HG02943 (cell line): ENCODE measurements at regions not wholly inside any gene's neighbourhood (a gene's known extent, or its start where the extent isn't known, plus 50 kb on each side); places are given as distances from the start of the nearest gene placed in this dataset.

Experiments used
- ATAC-seq: cut with Tn5 transposase; IDR thresholded peaks from one replicate; pipeline ENCODE4 v1.9.1; 2021; ENCODE audit warnings: mild to moderate bottlenecking, low read depth, moderate library complexity; ENCODE audit not compliant: unreplicated experiment

DNA sequence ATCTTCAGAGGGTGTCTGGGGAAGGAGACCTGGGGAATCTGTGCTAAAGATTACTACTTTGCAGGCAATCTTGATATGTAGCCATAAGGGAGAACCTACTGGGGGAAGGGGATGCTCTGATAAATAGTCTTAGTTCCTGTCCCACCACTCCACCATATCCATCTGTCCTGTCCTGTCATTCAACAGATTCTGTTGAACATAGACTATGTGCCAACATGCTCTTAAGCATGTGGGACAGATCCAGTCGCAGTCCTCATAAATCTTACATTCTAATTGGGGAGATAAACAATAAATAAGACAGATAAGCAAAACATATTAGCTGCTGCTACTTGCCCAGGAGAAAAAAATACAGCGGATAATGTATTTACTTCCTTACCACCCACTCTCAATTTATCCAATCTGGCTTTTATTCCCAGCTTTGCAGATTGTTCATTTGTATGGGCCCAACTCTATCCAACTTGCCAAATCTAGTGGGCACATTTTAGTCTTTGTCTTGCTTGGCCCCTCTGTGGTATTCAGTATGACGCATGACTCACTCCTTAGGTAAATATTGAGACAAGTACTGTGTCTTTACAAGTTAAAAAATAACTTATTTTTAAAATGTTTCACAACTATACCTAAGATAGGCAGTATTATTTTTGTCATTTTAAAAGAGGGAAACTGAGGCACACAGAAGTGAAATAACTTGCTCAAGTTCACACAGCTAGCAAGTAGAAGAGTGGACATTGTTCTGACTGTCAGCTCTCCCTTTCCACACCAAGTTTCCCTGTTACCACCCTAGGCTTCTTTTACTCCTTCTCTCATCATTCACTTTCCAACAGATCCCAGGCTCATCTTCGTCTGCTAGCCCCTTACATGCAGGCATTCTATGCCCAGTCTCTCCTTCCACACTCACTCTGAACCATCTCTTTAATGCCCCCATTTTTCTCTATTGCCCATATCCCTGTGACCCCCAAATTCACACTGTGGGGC, 133.6 kb upstream of the SESN3 start:
- no peak for ATAC-seq

DNA sequence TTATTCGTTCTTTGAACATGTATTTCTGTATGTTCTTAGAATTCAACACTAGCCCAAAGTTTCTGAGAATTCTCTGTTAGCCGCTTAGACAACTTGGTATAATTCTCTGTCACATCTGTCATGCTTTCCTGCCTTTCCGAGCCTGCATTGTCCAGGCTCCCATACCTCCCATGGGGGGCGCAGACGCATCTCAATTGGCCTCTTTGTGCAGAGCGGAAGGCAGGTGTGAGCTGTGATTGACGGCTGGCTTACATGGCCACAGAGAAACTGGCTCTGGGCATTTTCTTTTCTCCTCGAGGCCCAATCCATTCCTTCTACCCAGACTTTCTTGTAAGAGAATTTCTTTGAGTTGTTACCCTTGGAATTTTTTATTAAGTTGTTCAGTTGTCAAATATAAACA, 132.7 kb upstream of the SESN3 start:
- no peak for ATAC-seq

DNA sequence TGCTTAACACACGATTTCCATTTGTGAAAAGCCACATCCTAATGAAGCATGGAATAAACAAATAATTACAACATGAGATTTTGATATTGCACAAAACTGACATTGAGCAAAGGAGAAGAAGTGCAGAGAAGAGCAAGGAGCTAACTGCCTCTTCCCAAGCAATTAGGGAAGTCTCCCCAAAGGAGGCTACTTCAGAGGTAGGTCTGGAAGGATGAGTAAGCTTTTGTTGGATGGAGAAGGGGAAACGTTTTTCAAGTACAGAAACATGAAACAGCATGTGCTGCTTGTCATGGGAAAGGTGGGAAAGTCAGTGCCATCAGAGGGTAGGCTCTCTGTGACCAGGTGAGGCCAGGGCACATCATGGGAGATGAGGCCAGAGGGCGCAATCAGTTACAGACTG, 132.2 kb upstream of the SESN3 start:
- ATAC-seq, result no peak

DNA sequence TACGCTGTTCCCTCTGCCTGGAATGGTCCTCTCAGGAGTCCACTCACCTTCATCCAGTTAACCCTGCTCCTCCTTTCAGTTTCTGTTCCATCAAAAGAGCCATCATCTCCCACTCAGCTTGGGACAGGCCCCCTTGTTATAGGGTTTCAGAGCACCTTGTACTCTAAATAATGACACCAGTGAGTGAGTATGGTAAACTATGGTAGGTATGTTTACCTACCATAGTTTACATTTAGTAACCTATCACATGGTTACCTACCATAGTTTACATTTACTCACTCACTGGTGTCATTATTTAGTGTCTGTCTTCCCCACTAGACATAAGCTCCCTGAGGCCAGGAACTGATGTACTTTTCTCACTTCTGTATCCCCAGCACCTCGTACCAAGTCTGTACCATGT, 130.2 kb upstream of the SESN3 start:
- no peak for ATAC-seq

DNA sequence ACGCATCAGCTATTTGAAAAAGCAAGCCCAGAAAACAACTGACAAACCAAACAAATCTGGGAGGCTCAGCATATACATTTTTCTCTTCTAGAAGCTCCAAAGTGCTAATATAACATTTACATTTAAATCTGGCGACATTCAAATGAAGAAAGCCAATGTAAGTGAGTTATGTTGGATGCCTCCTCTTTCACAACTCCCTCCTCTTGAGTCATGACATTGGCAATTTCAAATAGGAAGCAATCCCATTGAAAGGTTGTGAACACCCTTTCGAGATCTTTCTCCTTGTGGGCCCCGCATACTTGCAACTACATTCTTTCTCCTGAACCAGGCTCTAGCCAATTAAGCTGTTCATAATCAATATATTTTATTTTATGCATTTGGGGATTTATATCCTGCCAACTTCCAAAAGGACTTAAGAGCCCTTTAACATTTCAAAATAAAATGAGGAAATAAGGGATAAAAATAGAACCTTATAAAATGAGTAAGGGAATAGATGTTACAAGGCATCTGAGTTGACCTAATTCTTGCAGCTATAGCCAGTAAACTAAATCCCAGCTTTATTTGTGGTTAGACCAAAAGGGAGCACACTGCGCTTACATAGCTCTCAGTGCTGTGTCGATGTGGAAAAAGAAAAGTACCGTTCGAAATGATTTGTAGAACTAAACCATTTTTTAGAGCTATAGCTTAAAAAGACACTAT, 129.5 kb upstream of the SESN3 start:
- no peak for ATAC-seq

DNA sequence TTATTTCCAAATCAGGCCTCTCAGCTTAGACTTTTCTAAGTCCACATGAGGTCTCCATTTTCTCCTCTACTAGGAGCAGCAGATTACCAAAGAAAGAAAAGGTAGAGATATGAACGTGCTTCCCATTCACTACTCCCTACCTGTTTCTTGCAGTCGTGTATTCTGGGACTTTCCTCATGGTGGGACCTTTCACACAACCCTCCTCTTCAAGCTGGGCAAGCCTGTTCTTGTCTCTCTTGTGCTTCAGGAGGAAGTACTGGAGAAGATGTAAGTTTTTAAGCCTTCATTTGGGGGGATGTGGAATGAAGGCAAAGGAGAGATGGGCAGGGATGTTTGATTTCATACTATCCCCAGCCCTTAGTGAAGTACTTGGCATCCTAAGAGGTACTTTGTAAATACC, 128.8 kb upstream of the SESN3 start:
- no peak for ATAC-seq

DNA sequence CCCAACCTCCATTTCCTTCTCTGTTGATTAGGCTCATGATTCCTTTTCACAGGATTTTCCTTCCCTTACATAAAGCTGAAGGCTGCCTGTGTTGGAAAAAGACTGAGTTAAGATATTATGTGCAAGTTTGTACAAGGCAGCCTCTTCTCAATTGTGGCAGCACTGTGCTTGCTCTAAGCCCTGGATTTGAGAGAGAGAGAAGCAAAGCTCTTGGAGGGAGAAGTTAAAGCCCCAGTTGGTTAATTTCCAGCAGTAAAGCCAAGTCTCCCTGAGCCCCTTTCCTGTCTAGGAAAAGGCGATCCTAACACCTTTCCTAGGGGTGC, 128.3 kb upstream of the SESN3 start:
- no peak for ATAC-seq

DNA sequence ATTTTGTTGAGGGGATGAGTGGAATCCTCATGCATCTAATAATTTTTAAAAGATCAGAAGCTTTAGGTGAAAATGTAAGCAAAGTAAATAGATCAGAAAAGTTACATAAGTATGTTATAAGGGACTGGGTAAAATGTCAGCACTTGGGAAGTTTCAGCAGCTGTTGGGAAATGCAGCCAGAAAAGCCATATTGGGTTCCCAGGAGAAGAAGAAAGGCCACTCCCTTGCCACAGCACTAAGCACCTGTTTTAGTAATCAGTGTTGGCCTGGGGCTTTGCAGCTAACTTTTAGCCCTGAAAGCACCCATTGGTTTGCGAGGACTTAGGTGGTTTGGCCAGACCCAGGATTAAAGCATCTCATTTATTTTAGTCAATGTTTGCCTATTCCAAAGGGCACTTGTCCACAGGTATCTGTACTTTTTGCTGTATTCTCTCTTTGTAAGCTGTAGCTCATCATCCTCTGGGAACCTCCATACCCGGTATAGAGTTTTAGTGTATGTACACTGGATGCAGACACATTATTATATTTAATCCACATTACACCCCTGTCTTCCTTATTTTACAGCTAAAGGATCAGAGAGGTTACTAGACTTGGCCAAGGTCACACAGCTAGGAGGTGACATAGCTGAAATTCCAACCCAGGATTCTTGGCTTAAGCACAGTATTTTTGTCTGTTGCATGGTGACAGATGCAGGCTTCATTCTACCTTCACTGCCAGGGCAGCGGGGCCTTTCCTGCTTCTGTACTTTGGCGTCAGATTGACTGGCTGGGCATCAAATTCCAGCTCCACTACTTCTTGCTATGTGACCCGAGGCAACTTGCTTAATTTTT, 127.7 kb upstream of the SESN3 start:
- ATAC-seq, result no peak

DNA sequence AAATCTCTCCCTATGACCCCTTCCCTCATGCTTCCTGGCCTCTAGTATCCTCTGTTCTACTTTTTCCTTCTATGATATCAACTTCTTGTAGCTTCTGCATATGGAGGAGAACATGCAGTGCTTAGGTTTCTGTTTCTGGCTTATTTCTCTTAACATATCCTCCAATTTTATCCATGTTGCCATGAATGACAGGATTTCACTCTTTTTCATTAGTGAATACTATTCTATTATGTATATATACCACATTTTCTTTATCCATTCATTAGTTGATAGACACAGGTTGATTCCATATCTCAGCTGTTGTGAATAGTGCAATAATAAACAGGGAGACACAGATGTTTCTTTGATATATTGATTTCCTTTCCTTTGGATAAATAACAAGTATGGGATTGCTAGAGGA, 123.3 kb upstream of the SESN3 start:
- ATAC-seq, result no peak

DNA sequence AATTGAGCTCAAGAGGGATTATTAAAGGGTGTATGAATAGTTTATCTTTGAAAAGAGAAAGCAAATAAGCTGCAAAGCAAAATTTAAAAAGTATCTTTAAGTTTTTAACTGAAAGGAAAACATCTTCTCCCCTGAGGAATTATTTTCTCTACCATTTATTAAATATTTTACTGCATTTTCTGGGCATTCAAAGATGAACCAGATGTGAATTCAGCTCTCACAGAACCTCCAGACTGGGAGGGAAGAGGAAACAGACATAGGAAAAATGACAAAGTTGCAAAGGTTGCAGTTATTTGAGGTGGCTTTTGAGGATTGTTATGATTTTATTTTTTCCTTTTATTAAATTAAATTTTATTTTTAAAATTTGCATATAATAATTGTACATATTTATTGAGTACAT, 122.7 kb upstream of the SESN3 start:
- no peak for ATAC-seq

DNA sequence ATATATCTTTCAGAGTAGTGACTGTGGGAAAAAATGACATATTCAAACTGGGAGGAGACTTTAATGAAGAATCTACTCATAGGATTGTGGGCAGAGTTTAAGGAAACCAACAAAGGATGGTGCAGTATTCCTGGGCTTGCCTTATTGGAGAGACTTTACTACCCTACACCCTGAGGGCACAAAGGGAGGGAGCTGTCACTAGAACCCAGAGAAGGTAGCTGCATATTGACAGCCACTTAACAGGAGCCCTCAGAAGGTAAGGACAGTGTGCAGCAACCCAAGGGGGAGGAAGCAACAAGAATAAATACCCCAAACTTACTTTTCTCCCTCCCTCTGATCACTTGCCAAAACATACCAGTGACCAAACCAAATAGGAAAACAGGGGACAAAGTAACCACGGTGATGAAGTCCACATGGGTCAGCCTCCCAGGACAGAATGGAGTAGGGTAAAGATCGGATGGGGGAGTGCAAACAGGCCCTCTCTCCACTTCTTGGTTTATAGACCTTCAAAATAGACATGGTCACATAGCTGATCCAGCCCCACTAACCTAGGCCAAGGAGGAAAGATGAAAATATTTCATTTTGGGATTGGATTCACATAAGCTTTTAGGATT, 121.8 kb upstream of the SESN3 start:
- no peak for ATAC-seq

DNA sequence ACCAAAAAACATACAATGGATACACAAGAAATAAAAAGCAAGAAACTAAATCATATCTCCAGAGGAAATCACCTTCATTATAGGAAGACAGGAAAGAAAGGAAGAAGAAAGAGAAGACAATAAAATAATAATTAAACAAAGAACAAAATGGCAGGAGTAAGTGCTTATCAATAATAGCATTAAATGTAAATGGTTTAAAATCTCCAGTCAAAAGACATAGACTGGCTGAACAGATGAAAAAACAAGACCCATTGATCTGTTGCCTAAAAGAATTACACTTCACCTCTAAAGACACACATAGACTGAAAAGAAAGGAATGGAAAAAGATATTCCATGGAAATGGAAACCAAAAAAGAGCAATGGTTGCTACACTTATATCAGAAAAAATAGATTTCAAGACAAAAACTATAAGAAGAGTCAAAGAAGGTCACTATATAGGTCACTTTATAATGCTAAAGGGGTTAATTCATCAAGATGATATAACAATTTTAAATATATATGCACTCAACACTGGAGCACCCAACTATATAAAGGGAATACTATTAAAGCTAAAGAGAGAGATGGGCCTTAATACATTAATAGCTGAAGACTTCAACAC, 118.4 kb upstream of the SESN3 start:
- no peak for ATAC-seq

DNA sequence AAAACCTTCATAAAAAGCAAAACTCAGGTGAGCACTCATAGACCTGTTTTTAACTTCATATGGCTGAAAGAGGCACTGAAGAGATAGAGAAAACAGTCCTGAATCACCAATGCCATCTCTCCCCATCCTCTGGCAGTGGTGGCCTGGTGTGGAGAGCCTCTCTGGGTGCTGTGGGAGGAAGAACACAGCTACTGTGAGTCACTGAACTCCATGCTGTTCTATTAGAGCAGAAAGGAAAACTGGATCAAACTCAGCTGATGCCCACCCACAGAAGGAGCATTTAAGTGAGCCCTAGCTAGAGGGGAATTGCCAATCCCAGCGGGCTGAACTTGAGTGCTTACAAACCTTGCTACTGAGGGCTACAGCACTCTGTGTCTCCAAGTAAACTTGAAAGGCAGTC, 115.3 kb upstream of the SESN3 start:
- ATAC-seq, result no peak

DNA sequence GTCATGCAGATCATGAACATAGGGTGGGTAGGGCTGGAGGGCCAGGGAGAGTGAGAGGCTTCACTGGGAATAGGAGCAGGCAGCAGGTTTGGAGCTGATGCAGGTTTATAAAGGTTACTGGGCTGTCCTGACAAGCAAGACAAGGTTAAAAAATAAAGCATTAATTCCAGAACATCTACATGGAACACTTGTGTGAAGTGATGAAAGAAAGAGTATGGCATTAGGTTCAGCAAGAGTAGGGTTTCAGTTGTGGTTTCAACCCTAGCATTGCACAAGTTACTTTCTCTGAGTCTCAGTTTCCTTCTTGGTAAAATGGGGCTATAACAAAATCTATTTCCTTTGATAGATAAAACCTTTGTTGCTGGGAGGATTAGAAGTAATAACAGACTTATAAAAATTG, 114.6 kb upstream of the SESN3 start:
- ATAC-seq, result no peak

DNA sequence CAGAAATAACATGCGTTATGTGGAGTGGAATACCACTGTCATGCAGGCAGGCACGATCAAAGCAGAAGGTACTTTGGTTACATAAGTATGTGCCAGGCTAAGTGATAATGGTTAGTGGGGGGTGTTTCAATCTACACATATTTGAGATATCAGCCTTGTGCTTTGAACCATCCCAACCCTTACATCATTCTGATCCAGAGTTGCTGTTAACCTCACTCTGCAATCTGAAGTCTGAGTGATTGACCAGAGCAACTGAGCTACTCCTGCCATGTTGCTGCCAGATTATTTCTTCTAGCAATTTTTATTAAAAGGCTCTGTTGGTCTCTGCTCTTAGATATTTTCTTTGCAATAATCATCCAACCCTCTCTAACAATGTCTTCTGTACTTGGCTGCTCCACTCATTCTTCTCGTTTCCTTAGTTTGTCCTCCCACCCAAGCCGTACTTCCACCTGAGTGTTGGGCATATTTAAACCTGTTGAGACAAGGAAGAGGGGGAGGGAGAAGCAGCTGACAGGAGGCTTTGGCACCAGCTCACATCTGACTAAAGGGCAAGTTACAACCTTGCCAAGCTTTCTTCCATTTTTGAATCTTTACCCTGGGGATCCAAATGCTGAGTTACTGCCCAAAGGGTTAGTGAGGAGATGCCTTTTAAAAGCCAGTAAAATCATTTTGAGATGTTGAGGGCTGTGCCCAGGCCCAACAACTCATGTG, 114.1 kb upstream of the SESN3 start:
- no peak for ATAC-seq

DNA sequence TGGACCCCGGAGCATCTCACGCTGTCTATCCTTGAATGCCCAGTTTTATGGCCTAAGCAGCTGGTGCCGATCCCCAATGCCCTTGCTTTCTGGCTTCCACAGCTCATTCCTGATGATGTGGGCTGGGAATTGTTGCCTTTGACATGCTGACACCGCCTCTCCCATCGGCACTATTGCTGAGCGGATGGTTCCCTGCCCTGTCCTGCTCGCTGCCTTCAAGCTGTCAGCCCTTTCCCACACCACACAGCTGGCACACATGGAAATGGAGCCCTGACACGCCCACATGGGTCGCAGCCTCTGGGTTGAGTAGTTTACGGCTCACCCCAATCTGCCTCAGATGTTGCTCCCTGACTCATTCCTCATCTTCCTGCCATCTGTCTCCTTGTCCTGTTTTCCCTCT, 110.2 kb upstream of the SESN3 start:
- no peak for ATAC-seq

DNA sequence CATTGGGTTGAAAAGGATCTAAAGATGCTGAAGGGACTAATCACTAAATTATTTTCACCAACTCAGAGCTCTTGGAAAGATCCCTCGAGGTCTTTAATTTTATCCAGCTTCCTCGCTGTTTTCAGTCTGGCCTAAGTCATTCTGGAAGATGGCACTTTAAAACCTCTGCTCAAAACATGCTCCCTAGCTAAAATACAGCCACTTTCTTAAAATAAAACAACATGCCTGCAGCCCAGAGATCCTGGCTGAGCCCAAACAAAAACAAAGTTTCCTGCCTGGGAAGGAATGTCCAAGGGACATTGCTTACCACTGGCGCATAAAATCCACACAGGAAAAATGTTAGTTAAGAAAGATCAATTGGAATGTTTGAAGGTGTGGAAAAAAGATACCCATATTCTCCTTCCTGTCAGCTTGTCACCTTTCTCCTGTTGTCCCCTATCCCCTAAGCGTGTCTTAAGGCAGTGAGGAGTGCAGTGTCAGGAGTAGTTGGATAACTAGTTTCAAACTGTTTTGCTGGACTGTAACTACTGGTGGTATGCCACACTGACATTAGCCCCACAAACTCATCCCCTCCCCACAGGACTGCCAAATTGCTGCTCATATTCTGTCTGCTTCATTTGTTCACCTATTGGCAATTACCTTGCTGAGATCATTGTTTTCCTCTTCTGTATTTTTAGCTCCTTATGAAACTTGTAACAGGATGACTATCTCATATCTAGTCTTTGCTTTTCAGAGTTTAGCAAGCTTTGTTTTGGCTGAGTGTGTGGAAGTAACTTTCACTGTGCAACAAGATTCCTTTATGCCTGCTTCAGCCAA, 108.3 kb upstream of the SESN3 start:
- no peak for ATAC-seq

DNA sequence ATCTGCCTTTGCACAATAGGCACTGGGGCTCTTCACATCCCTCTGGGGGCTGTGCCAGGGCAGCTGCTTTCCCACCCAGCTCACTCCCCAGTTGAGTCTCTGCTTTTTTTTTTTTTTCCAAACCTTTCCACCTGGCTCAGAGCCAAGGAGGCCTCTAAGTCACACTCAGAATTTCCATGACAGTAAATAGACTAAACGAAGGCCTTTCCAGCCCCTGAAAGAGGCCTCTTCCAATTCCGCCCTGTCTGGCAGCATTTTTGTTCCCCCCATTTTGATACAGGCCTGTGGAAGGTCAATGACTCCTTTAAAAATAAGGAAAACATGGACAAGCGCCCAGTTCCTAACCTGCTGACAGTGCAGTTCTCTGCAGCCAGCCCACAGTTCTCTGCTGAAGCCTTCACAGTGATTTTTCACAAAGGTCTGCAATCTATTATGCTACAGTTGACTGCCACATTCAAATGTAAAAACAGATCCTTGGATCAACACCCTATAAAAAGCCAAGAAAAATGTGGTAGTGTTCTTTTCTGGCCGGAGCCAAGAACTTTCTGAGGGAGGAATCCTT, 107.5 kb upstream of the SESN3 start:
- ATAC-seq, result no peak

DNA sequence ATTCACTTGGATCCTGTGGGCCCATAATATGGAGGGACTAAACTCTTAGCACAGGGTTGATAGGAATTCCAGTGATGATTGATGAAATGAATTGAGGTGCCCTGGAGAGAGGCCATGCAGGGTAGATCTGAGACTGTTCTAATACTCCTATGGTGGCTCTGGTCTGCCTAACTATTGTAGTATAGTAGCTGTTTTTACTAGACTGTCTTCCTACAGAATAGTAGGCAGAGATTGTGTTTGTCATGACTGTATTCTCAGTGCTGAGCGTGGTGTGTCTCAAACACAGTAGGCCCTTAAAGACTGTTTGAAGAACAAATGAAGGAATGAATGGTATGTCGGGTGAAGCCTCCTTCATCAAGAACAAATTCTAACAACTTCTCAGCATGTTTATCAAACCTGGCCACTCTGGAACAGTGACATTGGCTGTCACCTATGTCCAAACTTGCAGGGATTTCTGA, 107.0 kb upstream of the SESN3 start:
- peak; percentile 13 for ATAC-seq
